SJSA1 (cell line): ENCODE measurements at regions not wholly inside any gene's neighbourhood (a gene's known extent, or its start where the extent isn't known, plus 50 kb on each side); places are given as distances from the start of the nearest gene placed in this dataset.
"Not testable (repeated sequence)": the region's sequence is repeated elsewhere in the genome, so short reads cannot be mapped to it uniquely, and the experiment has no call there.

Experiments used
- DNase-seq, 2 experiments: peaks; one replicate each; pipeline ENCODE4 v3.0.0-alpha.2; 2015 to 2020; ENCODE audit warnings: low spot score in 2 of 2, low read depth in 1 of 2
- H3K27ac ChIP-seq: fragments of 250-450 bp; sonication (Bioruptor Pico); 2 replicates; pipeline ENCODE4 v1.5.1; 2020; ENCODE audit warnings: mild to moderate bottlenecking, moderate library complexity
- H3K27me3 ChIP-seq: fragments of 250-450 bp; sonication (Bioruptor Pico); replicated peaks from 2 replicates; pipeline ENCODE4 v1.5.1; 2020; ENCODE audit warnings: mild to moderate bottlenecking, moderate library complexity
- H3K36me3 ChIP-seq: fragments of 250-450 bp; sonication (Bioruptor Pico); 2 replicates; pipeline ENCODE4 v1.5.1; 2020; ENCODE audit warnings: mild to moderate bottlenecking
- H3K4me1 ChIP-seq: fragments of 250-450 bp; sonication (Bioruptor Pico); replicated peaks from 2 replicates; pipeline ENCODE4 v1.6.1; 2021; ENCODE audit warnings: mild to moderate bottlenecking
- H3K4me3 ChIP-seq: fragments of 250-450 bp; sonication (Bioruptor Pico); 2 replicates; pipeline ENCODE4 v1.5.1; 2020; ENCODE audit warnings: mild to moderate bottlenecking
- H3K9me3 ChIP-seq: fragments of 250-450 bp; sonication (Bioruptor Pico); replicated peaks from 2 replicates; pipeline ENCODE4 v1.5.1; 2020; ENCODE audit warnings: mild to moderate bottlenecking

- DNase-seq, result no peak
- no peaks in the 10 kb centered on the region for H3K9me3 ChIP-seq
Observed at GRCh38 chr12:131229426-131230339, 276.0 kb downstream of the ADGRD1 start.

GRCh38 chr12:131230340-131231031, 276.8 kb downstream of the ADGRD1 start:
- no peak for DNase-seq
- Histone ChIP-seq H3K27me3 (no peaks in the 10 kb centered on the region), H3K36me3 (no peaks in the 10 kb centered on the region)

More at GRCh38 chr12:131229426-131230339, 276.0 kb downstream of the ADGRD1 start:
- no peaks in the 10 kb centered on the region for H3K27me3 ChIP-seq
- no peak overlapping the region for H3K4me3 ChIP-seq
- H3K36me3 ChIP-seq, result no peaks in the 10 kb centered on the region
- no peaks in the 10 kb centered on the region for H3K4me1 ChIP-seq
- H3K27ac ChIP-seq, result no peak overlapping the region

GRCh38 chr12:131231032-131231980, 277.6 kb downstream of the ADGRD1 start:
- DNase-seq, result no peak
- Histone ChIP-seq H3K4me3 (no peak overlapping the region), H3K27ac (no peak overlapping the region), H3K27me3 (no peaks in the 10 kb centered on the region), H3K36me3 (no peaks in the 10 kb centered on the region), H3K4me1 (no peaks in the 10 kb centered on the region), H3K9me3 (no peaks in the 10 kb centered on the region)

More at GRCh38 chr12:131230340-131231031, 276.8 kb downstream of the ADGRD1 start:
- Histone ChIP-seq H3K9me3 (no peaks in the 10 kb centered on the region), H3K27ac (no peak overlapping the region), H3K4me1 (no peaks in the 10 kb centered on the region), H3K4me3 (no peak overlapping the region)

GRCh38 chr12:131232036-131232435, 278.3 kb downstream of the ADGRD1 start:
- H3K36me3 ChIP-seq, result no peaks in the 10 kb centered on the region
- H3K4me1 ChIP-seq, result no peaks in the 10 kb centered on the region
- DNase-seq, result no peak
- H3K4me3 ChIP-seq, result no peak overlapping the region
- no peaks in the 10 kb centered on the region for H3K27me3 ChIP-seq
- no peak overlapping the region for H3K27ac ChIP-seq
- H3K9me3 ChIP-seq, result no peaks in the 10 kb centered on the region

- DNase-seq, H3K4me3 ChIP-seq, H3K27me3 ChIP-seq, H3K27ac ChIP-seq, H3K36me3 ChIP-seq, H3K4me1 ChIP-seq, H3K9me3 ChIP-seq: not testable (repeated sequence)
Observed at GRCh38 chr12:131232872-131233271, 279.2 kb downstream of the ADGRD1 start.

GRCh38 chr12:131233850-131234789, 280.4 kb downstream of the ADGRD1 start:
- not testable (repeated sequence) for H3K4me3 ChIP-seq, H3K4me1 ChIP-seq, H3K9me3 ChIP-seq, H3K27me3 ChIP-seq, H3K27ac ChIP-seq, H3K36me3 ChIP-seq, DNase-seq

- H3K4me1 ChIP-seq, DNase-seq, H3K36me3 ChIP-seq, H3K9me3 ChIP-seq, H3K27me3 ChIP-seq, H3K27ac ChIP-seq, H3K4me3 ChIP-seq: not testable (repeated sequence)
Observed at GRCh38 chr12:131234841-131235271, 281.1 kb downstream of the ADGRD1 start.

GRCh38 chr12:131235871-131236271, 282.2 kb downstream of the ADGRD1 start:
- H3K4me3 ChIP-seq, result no peak overlapping the region
- H3K27me3 ChIP-seq, result no peaks in the 10 kb centered on the region
- no peak overlapping the region for H3K27ac ChIP-seq
- no peak for DNase-seq
- no peaks in the 10 kb centered on the region for H3K36me3 ChIP-seq
- no peaks in the 10 kb centered on the region for H3K9me3 ChIP-seq
- H3K4me1 ChIP-seq, result no peaks in the 10 kb centered on the region

GRCh38 chr12:131239384-131240094, 285.8 kb downstream of the ADGRD1 start:
- H3K36me3 ChIP-seq, result no peaks in the 10 kb centered on the region

GRCh38 chr12:131241517-131241916, 287.8 kb downstream of the ADGRD1 start:
- DNase-seq, result no peak
- H3K4me3 ChIP-seq, result no peak overlapping the region
- H3K36me3 ChIP-seq, result no peaks in the 10 kb centered on the region
- no peaks in the 10 kb centered on the region for H3K4me1 ChIP-seq
- H3K27ac ChIP-seq, result no peak overlapping the region
- H3K9me3 ChIP-seq, result no peaks in the 10 kb centered on the region
- H3K27me3 ChIP-seq, result no peaks in the 10 kb centered on the region

More at GRCh38 chr12:131239384-131240094, 285.8 kb downstream of the ADGRD1 start:
- no peaks in the 10 kb centered on the region for H3K4me1 ChIP-seq
- no peak for DNase-seq
- no peak overlapping the region for H3K27ac ChIP-seq
- no peaks in the 10 kb centered on the region for H3K9me3 ChIP-seq
- H3K27me3 ChIP-seq, result no peaks in the 10 kb centered on the region
- H3K4me3 ChIP-seq, result no peak overlapping the region

GRCh38 chr12:131242741-131243496, 289.2 kb downstream of the ADGRD1 start:
- H3K4me1 ChIP-seq, result no peaks in the 10 kb centered on the region
- H3K27ac ChIP-seq, result no peak overlapping the region
- DNase-seq, result no peak

More at GRCh38 chr12:131242741-131243496, 289.2 kb downstream of the ADGRD1 start:
- Histone ChIP-seq H3K36me3 (no peaks in the 10 kb centered on the region), H3K4me3 (no peak overlapping the region), H3K9me3 (no peaks in the 10 kb centered on the region), H3K27me3 (no peaks in the 10 kb centered on the region)
